H1 (cell line): ENCODE measurements at regions not wholly inside any gene's neighbourhood (a gene's known extent, or its start where the extent isn't known, plus 50 kb on each side); places are given as distances from the start of the nearest gene placed in this dataset.

ENCODE experiments used
- EP300 ChIP-seq, 2 experiments: IDR thresholded peaks; 1 replicate in 1 of 2; 2 replicates in 1 of 2; pipeline ENCODE4 v1.6.1; 2011 to 2012; ENCODE audit warnings: low read depth in 2 of 2, low read length in 2 of 2, mild to moderate bottlenecking in 2 of 2, borderline replicate concordance in 1 of 2, inconsistent platforms in 1 of 2, moderate library complexity in 1 of 2
- JUND ChIP-seq: IDR thresholded peaks from 2 replicates; pipeline ENCODE4 v1.6.1; 2011; ENCODE audit warnings: mild to moderate bottlenecking, improper control_type of control experiment, low read length
- POLR2A ChIP-seq, 2 experiments: IDR thresholded peaks; 1 replicate in 1 of 2; 2 replicates in 1 of 2; pipeline ENCODE4 v1.6.1; 2011; ENCODE audit warnings: low read depth in 2 of 2, low read length in 2 of 2, mild to moderate bottlenecking in 2 of 2; ENCODE audit errors: control extremely low read depth in 1 of 2
- RBBP5 ChIP-seq: IDR thresholded peaks from 2 replicates; pipeline ENCODE4 v1.7.1; 2012; ENCODE audit warnings: low read depth, mild to moderate bottlenecking, inconsistent platforms, low read length, moderate library complexity, borderline replicate concordance
- SRF ChIP-seq: IDR thresholded peaks from 2 replicates; pipeline ENCODE4 v1.6.1; 2011; ENCODE audit warnings: mild to moderate bottlenecking, low read depth, low read length, moderate library complexity
- ZNF274 ChIP-seq: IDR thresholded peaks from 2 replicates; pipeline ENCODE4 v1.7.0; 2012; ENCODE audit warnings: low read length, borderline replicate concordance; ENCODE audit errors: extremely low read depth
- TF ChIP-seq, protein P1 (sequence below), 3 experiments: IDR thresholded peaks; 1 replicate in 2 of 3; 2 replicates in 1 of 3; pipeline versions ENCODE4 v1.5.1 to v1.6.1; 2011; ENCODE audit warnings: low read length in 3 of 3, mild to moderate bottlenecking in 3 of 3, inconsistent platforms in 2 of 3, low read depth in 1 of 3, moderate library complexity in 1 of 3; ENCODE audit not compliant: insufficient read depth in 1 of 3; ENCODE audit errors: control extremely low read depth in 1 of 3
- TF ChIP-seq, protein P2 (sequence below): IDR thresholded peaks from 2 replicates; pipeline ENCODE4 v1.6.1; 2011; ENCODE audit warnings: low read length, improper control_type of control experiment
- TF ChIP-seq, protein P3 (sequence below): IDR thresholded peaks from 2 replicates; pipeline ENCODE4 v1.6.1; 2011; ENCODE audit warnings: low read depth, mild to moderate bottlenecking, low read length; ENCODE audit not compliant: insufficient read depth
- TF ChIP-seq, protein P4 (sequence below): IDR thresholded peaks from 2 replicates; pipeline ENCODE4 v1.6.1; 2012; ENCODE audit warnings: low read length, inconsistent platforms

DNA sequence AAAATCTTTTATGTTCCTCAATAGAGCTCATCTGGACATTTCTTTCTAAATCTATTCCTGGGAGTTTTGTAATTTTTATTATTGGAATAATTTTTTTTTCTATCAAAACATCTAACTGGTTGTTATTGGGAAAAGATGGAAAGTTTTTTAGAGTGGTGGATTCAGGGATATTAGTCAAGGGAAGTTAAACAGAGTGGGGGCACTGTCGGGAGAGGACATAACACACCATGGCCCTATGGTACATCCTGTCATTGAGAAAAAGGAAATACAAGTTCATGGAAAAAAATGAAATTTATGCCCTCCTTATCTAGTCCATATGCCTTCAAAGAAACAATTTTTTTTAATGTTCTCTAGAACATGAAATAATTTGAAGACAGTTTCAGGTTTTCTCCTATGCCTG is 96.3 kb upstream of the TSPAN5 start:
- TF ChIP-seq ZNF274 (no peak), RBBP5 (no peak), EP300 (IDR thresholded peaks at IDR 0.05; ENCODE audit: borderline replicate concordance in 1 of 2, low read depth in 2 of 2, low read length in 2 of 2) (no peak), POLR2A (IDR thresholded peaks at IDR 0.05; ENCODE audit: control extremely low read depth in 1 of 2, low read depth in 2 of 2, low read length in 2 of 2) (no peak), JUND (no peak), SRF (no peak)
- TF ChIP-seq, protein P1, sequence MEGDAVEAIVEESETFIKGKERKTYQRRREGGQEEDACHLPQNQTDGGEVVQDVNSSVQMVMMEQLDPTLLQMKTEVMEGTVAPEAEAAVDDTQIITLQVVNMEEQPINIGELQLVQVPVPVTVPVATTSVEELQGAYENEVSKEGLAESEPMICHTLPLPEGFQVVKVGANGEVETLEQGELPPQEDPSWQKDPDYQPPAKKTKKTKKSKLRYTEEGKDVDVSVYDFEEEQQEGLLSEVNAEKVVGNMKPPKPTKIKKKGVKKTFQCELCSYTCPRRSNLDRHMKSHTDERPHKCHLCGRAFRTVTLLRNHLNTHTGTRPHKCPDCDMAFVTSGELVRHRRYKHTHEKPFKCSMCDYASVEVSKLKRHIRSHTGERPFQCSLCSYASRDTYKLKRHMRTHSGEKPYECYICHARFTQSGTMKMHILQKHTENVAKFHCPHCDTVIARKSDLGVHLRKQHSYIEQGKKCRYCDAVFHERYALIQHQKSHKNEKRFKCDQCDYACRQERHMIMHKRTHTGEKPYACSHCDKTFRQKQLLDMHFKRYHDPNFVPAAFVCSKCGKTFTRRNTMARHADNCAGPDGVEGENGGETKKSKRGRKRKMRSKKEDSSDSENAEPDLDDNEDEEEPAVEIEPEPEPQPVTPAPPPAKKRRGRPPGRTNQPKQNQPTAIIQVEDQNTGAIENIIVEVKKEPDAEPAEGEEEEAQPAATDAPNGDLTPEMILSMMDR (IDR thresholded peaks at IDR 0.05; ENCODE audit: control extremely low read depth in 1 of 3, insufficient read depth in 1 of 3, low read depth in 1 of 3, low read length in 3 of 3): no peak
- TF ChIP-seq, protein P2, sequence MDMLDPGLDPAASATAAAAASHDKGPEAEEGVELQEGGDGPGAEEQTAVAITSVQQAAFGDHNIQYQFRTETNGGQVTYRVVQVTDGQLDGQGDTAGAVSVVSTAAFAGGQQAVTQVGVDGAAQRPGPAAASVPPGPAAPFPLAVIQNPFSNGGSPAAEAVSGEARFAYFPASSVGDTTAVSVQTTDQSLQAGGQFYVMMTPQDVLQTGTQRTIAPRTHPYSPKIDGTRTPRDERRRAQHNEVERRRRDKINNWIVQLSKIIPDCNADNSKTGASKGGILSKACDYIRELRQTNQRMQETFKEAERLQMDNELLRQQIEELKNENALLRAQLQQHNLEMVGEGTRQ: no peak
- TF ChIP-seq, protein P3, sequence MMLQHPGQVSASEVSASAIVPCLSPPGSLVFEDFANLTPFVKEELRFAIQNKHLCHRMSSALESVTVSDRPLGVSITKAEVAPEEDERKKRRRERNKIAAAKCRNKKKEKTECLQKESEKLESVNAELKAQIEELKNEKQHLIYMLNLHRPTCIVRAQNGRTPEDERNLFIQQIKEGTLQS: no peak
- TF ChIP-seq, protein P4, sequence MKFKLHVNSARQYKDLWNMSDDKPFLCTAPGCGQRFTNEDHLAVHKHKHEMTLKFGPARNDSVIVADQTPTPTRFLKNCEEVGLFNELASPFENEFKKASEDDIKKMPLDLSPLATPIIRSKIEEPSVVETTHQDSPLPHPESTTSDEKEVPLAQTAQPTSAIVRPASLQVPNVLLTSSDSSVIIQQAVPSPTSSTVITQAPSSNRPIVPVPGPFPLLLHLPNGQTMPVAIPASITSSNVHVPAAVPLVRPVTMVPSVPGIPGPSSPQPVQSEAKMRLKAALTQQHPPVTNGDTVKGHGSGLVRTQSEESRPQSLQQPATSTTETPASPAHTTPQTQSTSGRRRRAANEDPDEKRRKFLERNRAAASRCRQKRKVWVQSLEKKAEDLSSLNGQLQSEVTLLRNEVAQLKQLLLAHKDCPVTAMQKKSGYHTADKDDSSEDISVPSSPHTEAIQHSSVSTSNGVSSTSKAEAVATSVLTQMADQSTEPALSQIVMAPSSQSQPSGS: no peak
